Caco-2 (cell line): ENCODE measurements at regions not wholly inside any gene's neighbourhood (a gene's known extent, or its start where the extent isn't known, plus 50 kb on each side); places are given as distances from the start of the nearest gene placed in this dataset.
"Not testable (repeated sequence)": the region's sequence is repeated elsewhere in the genome, so short reads cannot be mapped to it uniquely, and the experiment has no call there.

ENCODE experiments used
- BruUV-seq: library from RNA; stranded (reverse); fragments of 400-500 nt; replicated peaks from 2 replicates; lab custom pipeline; 2021; lab: Mats Ljungman, UMichigan
- CTCF ChIA-PET: fragments of 300-600 bp; sonication (Branson Sonifier 250); formaldehyde crosslinking; loops from one replicate; lab custom pipeline; 2022; ENCODE audit warnings: antibody characterized with exemption; lab: Charles Lee
- POLR2A ChIA-PET: fragments of 300-600 bp; sonication (Branson Sonifier 250); formaldehyde crosslinking; loops from one replicate; lab custom pipeline; 2022; ENCODE audit warnings: antibody characterized with exemption; lab: Charles Lee
- DNase-seq, 2 experiments: peaks; one replicate each; pipeline versions ENCODE4 v3.0.0 to v3.0.0-alpha.2; 2020 to 2022
- H3K27me3 ChIP-seq: replicated peaks from 2 replicates; pipeline ENCODE4 v1.6.0; 2011; ENCODE audit warnings: low read length; ENCODE audit not compliant: control insufficient read depth, insufficient read depth
- H3K36me3 ChIP-seq: 2 replicates; pipeline ENCODE4 v1.5.1; 2011; ENCODE audit warnings: low read length; ENCODE audit not compliant: control insufficient read depth, insufficient read depth
- H3K4me1 ChIP-seq: fragments of 250-450 bp; sonication (Bioruptor Pico); 2 replicates; pipeline ENCODE4 v1.5.1; 2020; ENCODE audit warnings: mild to moderate bottlenecking
- H3K4me3 ChIP-seq: 2 replicates; pipeline ENCODE4 v1.5.1; 2011; ENCODE audit warnings: low read depth, mild to moderate bottlenecking, control low read depth, low read length
- H3K9me3 ChIP-seq: fragments of 250-450 bp; sonication (Bioruptor Pico); 2 replicates; pipeline ENCODE4 v1.5.1; 2020; ENCODE audit warnings: mild to moderate bottlenecking, moderate library complexity
- H3K27ac Mint-ChIP-seq: one replicate; pipeline ENCODE4 v1.8.0; 2022; ENCODE audit warnings: mixed read lengths; ENCODE audit not compliant: unreplicated experiment
- H3K27me3 Mint-ChIP-seq: one replicate; pipeline ENCODE4 v1.8.0; 2022; ENCODE audit warnings: mixed read lengths; ENCODE audit not compliant: insufficient read depth, unreplicated experiment
- H3K36me3 Mint-ChIP-seq: one replicate; pipeline ENCODE4 v1.8.0; 2022; ENCODE audit warnings: mild to moderate bottlenecking, mixed read lengths; ENCODE audit not compliant: insufficient read depth, unreplicated experiment
- H3K4me1 Mint-ChIP-seq: one replicate; pipeline ENCODE4 v1.8.0; 2022; ENCODE audit warnings: low read depth, mixed read lengths; ENCODE audit not compliant: unreplicated experiment
- H3K4me3 Mint-ChIP-seq: one replicate; pipeline ENCODE4 v1.8.0; 2022; ENCODE audit warnings: mild to moderate bottlenecking, moderate library complexity, mixed read lengths; ENCODE audit not compliant: unreplicated experiment
- H3K9me3 Mint-ChIP-seq: one replicate; pipeline ENCODE4 v1.8.0; 2022; ENCODE audit warnings: mixed read lengths; ENCODE audit not compliant: unreplicated experiment
- CTCF ChIP-seq, 2 experiments: fragments of 200-600 bp in 1 of 2; IDR thresholded peaks; 1 replicate in 1 of 2; 2 replicates in 1 of 2; pipeline versions ENCODE4 v1.5.1 to v1.8.0; 2011 to 2022; ENCODE audit warnings: antibody characterized with exemption in 1 of 2, control low read depth in 1 of 2, inconsistent platforms in 1 of 2, low read depth in 1 of 2, low read length in 1 of 2, mild to moderate bottlenecking in 1 of 2, moderate library complexity in 1 of 2; ENCODE audit not compliant: insufficient read depth in 1 of 2, severe bottlenecking in 1 of 2, unreplicated experiment in 1 of 2
- intact Hi-C: fragments of 100-400 bp; cut with micrococcal nuclease; formaldehyde crosslinking; loops from one replicate; pipeline ENCODE4 v1.10.0; 2022; ENCODE audit not compliant: unreplicated experiment

- H3K4me3 Mint-ChIP-seq, result no peak overlapping the region
- H3K27ac Mint-ChIP-seq, result no peak overlapping the region
- no peaks in the 10 kb centered on the region for H3K9me3 ChIP-seq
- ChIA-PET CTCF (no interaction called here), POLR2A (no interaction called here)
- H3K4me1 Mint-ChIP-seq, result no peaks in the 10 kb centered on the region
- no peaks in the 10 kb centered on the region for H3K27me3 ChIP-seq
- no peaks in the 10 kb centered on the region for H3K36me3 Mint-ChIP-seq
- H3K4me3 ChIP-seq, result no peak overlapping the region
- no peak for DNase-seq
- no TSS peak for BruUV-seq
- no peaks in the 10 kb centered on the region for H3K9me3 Mint-ChIP-seq
- TF ChIP-seq CTCF (IDR thresholded peaks at IDR 0.05; ENCODE audit: insufficient read depth in 1 of 2, low read depth in 1 of 2, low read length in 1 of 2, severe bottlenecking in 1 of 2, unreplicated experiment in 1 of 2), result no peak
- intact Hi-C loops, result no loop called here
- no peaks in the 10 kb centered on the region for H3K4me1 ChIP-seq
- H3K36me3 ChIP-seq, result no peaks in the 10 kb centered on the region
- no peaks in the 10 kb centered on the region for H3K27me3 Mint-ChIP-seq
Measured at GRCh38 chr4:126520731-126521130, 1112.0 kb upstream of the INTU start.

- not testable (repeated sequence) for H3K4me1 Mint-ChIP-seq, H3K27me3 Mint-ChIP-seq, BruUV-seq
Measured at GRCh38 chr4:126525400-126525799, 1107.4 kb upstream of the INTU start.

GRCh38 chr4:126526335-126526734, 1106.4 kb upstream of the INTU start:
- H3K27ac Mint-ChIP-seq, result no peak overlapping the region
- no peaks in the 10 kb centered on the region for H3K4me1 ChIP-seq
- H3K36me3 ChIP-seq, result no peaks in the 10 kb centered on the region

More at GRCh38 chr4:126525400-126525799, 1107.4 kb upstream of the INTU start:
- H3K4me3 ChIP-seq, DNase-seq, H3K27ac Mint-ChIP-seq, POLR2A ChIA-PET, H3K27me3 ChIP-seq, CTCF ChIA-PET, H3K9me3 ChIP-seq, H3K36me3 ChIP-seq, intact Hi-C loops, H3K4me1 ChIP-seq, H3K9me3 Mint-ChIP-seq, H3K4me3 Mint-ChIP-seq, H3K36me3 Mint-ChIP-seq: not testable (repeated sequence)

More at GRCh38 chr4:126526335-126526734, 1106.4 kb upstream of the INTU start:
- Histone ChIP-seq H3K9me3 (no peaks in the 10 kb centered on the region), H3K4me3 (no peak overlapping the region), H3K27me3 (no peaks in the 10 kb centered on the region)
- Mint-ChIP-seq H3K4me3 (no peak overlapping the region), H3K27me3 (no peaks in the 10 kb centered on the region), H3K4me1 (no peaks in the 10 kb centered on the region), H3K9me3 (no peaks in the 10 kb centered on the region), H3K36me3 (no peaks in the 10 kb centered on the region)
- no peak for TF ChIP-seq CTCF (IDR thresholded peaks at IDR 0.05; ENCODE audit: insufficient read depth in 1 of 2, low read depth in 1 of 2, low read length in 1 of 2, severe bottlenecking in 1 of 2, unreplicated experiment in 1 of 2)
- ChIA-PET POLR2A (no interaction called here), CTCF (no interaction called here)
- no TSS peak for BruUV-seq
- intact Hi-C loops, result no loop called here
- no peak for DNase-seq
